H9 (cell line): ENCODE measurements at regions not wholly inside any gene's neighbourhood (a gene's known extent, or its start where the extent isn't known, plus 50 kb on each side); places are given as distances from the start of the nearest gene placed in this dataset.

Source experiments
- DNase-seq: peaks from one replicate; pipeline ENCODE4 v3.0.0-alpha.2; 2017
- H2AFZ ChIP-seq: one replicate; pipeline ENCODE4 v1.6.1; 2013; ENCODE audit warnings: mild to moderate bottlenecking, low read length, control low read depth, moderate library complexity
- H2AK5ac ChIP-seq: 2 replicates; pipeline ENCODE4 v1.6.1; 2013; ENCODE audit warnings: low read length, control low read depth, mixed read lengths; ENCODE audit not compliant: insufficient read length
- H2BK120ac ChIP-seq: one replicate; pipeline ENCODE4 v1.6.1; 2013; ENCODE audit warnings: low read depth, mild to moderate bottlenecking, low read length, control low read depth, inconsistent platforms; ENCODE audit not compliant: poor library complexity, severe bottlenecking
- H2BK12ac ChIP-seq: 2 replicates; pipeline ENCODE4 v1.6.1; 2013; ENCODE audit warnings: low read length, control low read depth, mixed read lengths, low read depth; ENCODE audit not compliant: insufficient read length
- H2BK15ac ChIP-seq: 2 replicates; pipeline ENCODE4 v1.6.1; 2013; ENCODE audit warnings: low read depth, low read length, control low read depth
- H2BK20ac ChIP-seq: one replicate; pipeline ENCODE4 v1.6.1; 2013; ENCODE audit warnings: low read depth, mild to moderate bottlenecking, low read length, control low read depth, inconsistent platforms; ENCODE audit not compliant: poor library complexity, severe bottlenecking
- H2BK5ac ChIP-seq: 2 replicates; pipeline ENCODE4 v1.6.1; 2013; ENCODE audit warnings: low read length, control low read depth, mixed read lengths; ENCODE audit not compliant: insufficient read length
- H3K14ac ChIP-seq: 2 replicates; pipeline ENCODE4 v1.6.1; 2013; ENCODE audit warnings: low read length, control low read depth; ENCODE audit not compliant: insufficient read depth
- H3K18ac ChIP-seq: 2 replicates; pipeline ENCODE4 v1.6.1; 2013; ENCODE audit warnings: low read depth, mild to moderate bottlenecking, mixed read lengths, low read length, control low read depth; ENCODE audit not compliant: insufficient read length
- H3K23ac ChIP-seq: 2 replicates; pipeline ENCODE4 v1.6.1; 2013; ENCODE audit warnings: low read length, control low read depth, mixed read lengths, low read depth; ENCODE audit not compliant: insufficient read length
- H3K23me2 ChIP-seq: 2 replicates; pipeline ENCODE4 v1.6.1; 2013; ENCODE audit warnings: low read depth, mild to moderate bottlenecking, mixed read lengths, low read length, control low read depth; ENCODE audit not compliant: insufficient read length, poor library complexity, severe bottlenecking
- H3K27ac ChIP-seq: 2 replicates; pipeline ENCODE4 v1.5.1; 2013; ENCODE audit warnings: low read length, control low read depth, mixed read lengths, low read depth; ENCODE audit not compliant: insufficient read length
- H3K27me3 ChIP-seq: 2 replicates; pipeline ENCODE4 v1.6.1; 2013; ENCODE audit warnings: low read length, control low read depth, inconsistent platforms; ENCODE audit not compliant: insufficient read depth
- H3K4ac ChIP-seq: 2 replicates; pipeline ENCODE4 v1.6.1; 2013; ENCODE audit warnings: low read depth, mild to moderate bottlenecking, control low read depth, inconsistent platforms, low read length, moderate library complexity
- H3K4me1 ChIP-seq: 2 replicates; pipeline ENCODE4 v1.6.1; 2013; ENCODE audit warnings: low read length, control low read depth, inconsistent platforms; ENCODE audit not compliant: insufficient read depth
- H3K4me2 ChIP-seq: 2 replicates; pipeline ENCODE4 v1.6.1; 2013; ENCODE audit warnings: low read length, control low read depth, mixed read lengths; ENCODE audit not compliant: insufficient read length, insufficient read depth
- H3K56ac ChIP-seq: 2 replicates; pipeline ENCODE4 v1.6.1; 2013; ENCODE audit warnings: low read depth, mild to moderate bottlenecking, mixed read lengths, low read length, control low read depth; ENCODE audit not compliant: insufficient read length
- H3K79me1 ChIP-seq: 2 replicates; pipeline ENCODE4 v1.6.1; 2013; ENCODE audit warnings: low read depth, mild to moderate bottlenecking, moderate library complexity, low read length, control low read depth, inconsistent platforms; ENCODE audit not compliant: insufficient read depth, poor library complexity, severe bottlenecking
- H3K79me2 ChIP-seq: 2 replicates; pipeline ENCODE4 v1.6.1; 2013; ENCODE audit warnings: low read length, control low read depth, inconsistent platforms; ENCODE audit not compliant: insufficient read depth
- H3K9ac ChIP-seq: 2 replicates; pipeline ENCODE4 v1.6.1; 2013; ENCODE audit warnings: low read length, control low read depth, mixed read lengths; ENCODE audit not compliant: insufficient read length; ENCODE audit errors: extremely low read depth
- H3K9me3 ChIP-seq: one replicate; pipeline ENCODE4 v1.6.1; 2013; ENCODE audit warnings: low read depth, low read length, inconsistent platforms; ENCODE audit not compliant: control insufficient read depth
- H3T11ph ChIP-seq: one replicate; pipeline ENCODE4 v1.6.1; 2013; ENCODE audit warnings: mild to moderate bottlenecking, low read length, control low read depth, inconsistent platforms
- H4K20me1 ChIP-seq: one replicate; pipeline ENCODE4 v1.6.1; 2013; ENCODE audit not compliant: control insufficient read depth, insufficient read length, insufficient read depth
- H4K5ac ChIP-seq: 2 replicates; pipeline ENCODE4 v1.6.1; 2013; ENCODE audit warnings: low read depth, mild to moderate bottlenecking, mixed read lengths, low read length, control low read depth; ENCODE audit not compliant: insufficient read length
- H4K8ac ChIP-seq: replicated peaks from 2 replicates; pipeline ENCODE4 v1.6.1; 2013; ENCODE audit warnings: low read length, control low read depth, mixed read lengths, low read depth; ENCODE audit not compliant: insufficient read length
- H4K91ac ChIP-seq: 2 replicates; pipeline ENCODE4 v1.6.1; 2013; ENCODE audit warnings: low read depth, mild to moderate bottlenecking, moderate library complexity, mixed read lengths, low read length, control low read depth; ENCODE audit not compliant: insufficient read length
- H3K27ac Mint-ChIP-seq, 3 experiments: 2 replicates in 2 of 3; 3 replicates in 1 of 3; pipeline ENCODE4 v1.8.0; 2020 to 2021; ENCODE audit warnings: mixed read lengths in 3 of 3, mild to moderate bottlenecking in 1 of 3, moderate library complexity in 1 of 3
- H3K27me3 Mint-ChIP-seq: 2 replicates; pipeline ENCODE4 v1.8.0; 2021; ENCODE audit warnings: low read depth, mild to moderate bottlenecking, moderate library complexity, mixed read lengths
- H3K36me3 Mint-ChIP-seq, 3 experiments: 2 replicates in 2 of 3; 3 replicates in 1 of 3; pipeline ENCODE4 v1.8.0; 2020 to 2021; ENCODE audit warnings: low read depth in 3 of 3, mixed read lengths in 3 of 3; ENCODE audit not compliant: insufficient read depth in 1 of 3
- H3K4me1 Mint-ChIP-seq, 2 experiments: 2 replicates each; pipeline ENCODE4 v1.8.0; 2020; ENCODE audit warnings: mixed read lengths in 2 of 2
- H3K4me3 Mint-ChIP-seq, 2 experiments: 2 replicates in 1 of 2; 3 replicates in 1 of 2; pipeline ENCODE4 v1.8.0; 2020 to 2021; ENCODE audit warnings: mild to moderate bottlenecking in 2 of 2, mixed read lengths in 2 of 2, moderate library complexity in 1 of 2
- H3K9me3 Mint-ChIP-seq, 2 experiments: 2 replicates in 1 of 2; 3 replicates in 1 of 2; pipeline ENCODE4 v1.8.0; 2020; ENCODE audit warnings: mild to moderate bottlenecking in 2 of 2, mixed read lengths in 2 of 2, moderate library complexity in 1 of 2
- WGBS: extraction: QIAGEN DNeasy Blood & Tissue Kit; methylation state at CpG from one replicate; pipeline ENCODE4 v1.1.7; 2013; ENCODE audit warnings: missing lambda C conversion rate, low lambda C conversion rate, mixed read lengths; ENCODE audit not compliant: insufficient read length; ENCODE audit errors: extremely low coverage; 5-methylcytosine and 5-hydroxymethylcytosine counted together
- TF ChIP-seq, protein P1 (sequence below): fragments of 200-600 bp; sonication (generic); conservative IDR thresholded peaks from 3 replicates; pipeline ENCODE4 v1.8.0; 2021; ENCODE audit warnings: antibody characterized with exemption, mild to moderate bottlenecking

- Histone ChIP-seq H2BK15ac (no peak overlapping the region), H2BK5ac (no peak overlapping the region), H3K27me3 (no peaks in the 10 kb centered on the region), H2BK120ac (no peak overlapping the region), H3K4me1 (peaks cover 16% of the 10 kb centered on the region), H2BK20ac (no peak overlapping the region), H3K79me2 (no peaks in the 10 kb centered on the region), H3K79me1 (no peaks in the 10 kb centered on the region), H3K56ac (no peak overlapping the region), H3K9me3 (no peaks in the 10 kb centered on the region), H4K8ac (no peak overlapping the region), H3K14ac (no peak overlapping the region), H3K18ac (no peak overlapping the region), H4K91ac (no peak overlapping the region), H3K4ac (no peak overlapping the region), H2BK12ac (no peak overlapping the region), H3K27ac (no peak overlapping the region), H3K23ac (no peak overlapping the region), H3T11ph (no peak overlapping the region), H4K20me1 (no peaks in the 10 kb centered on the region), H3K23me2 (no peaks in the 10 kb centered on the region), H3K9ac (no peak overlapping the region), H2AK5ac (no peak overlapping the region), H2AFZ (no peak overlapping the region), H4K5ac (no peak overlapping the region), H3K4me2 (no peak overlapping the region)
- TF ChIP-seq, protein P1, sequence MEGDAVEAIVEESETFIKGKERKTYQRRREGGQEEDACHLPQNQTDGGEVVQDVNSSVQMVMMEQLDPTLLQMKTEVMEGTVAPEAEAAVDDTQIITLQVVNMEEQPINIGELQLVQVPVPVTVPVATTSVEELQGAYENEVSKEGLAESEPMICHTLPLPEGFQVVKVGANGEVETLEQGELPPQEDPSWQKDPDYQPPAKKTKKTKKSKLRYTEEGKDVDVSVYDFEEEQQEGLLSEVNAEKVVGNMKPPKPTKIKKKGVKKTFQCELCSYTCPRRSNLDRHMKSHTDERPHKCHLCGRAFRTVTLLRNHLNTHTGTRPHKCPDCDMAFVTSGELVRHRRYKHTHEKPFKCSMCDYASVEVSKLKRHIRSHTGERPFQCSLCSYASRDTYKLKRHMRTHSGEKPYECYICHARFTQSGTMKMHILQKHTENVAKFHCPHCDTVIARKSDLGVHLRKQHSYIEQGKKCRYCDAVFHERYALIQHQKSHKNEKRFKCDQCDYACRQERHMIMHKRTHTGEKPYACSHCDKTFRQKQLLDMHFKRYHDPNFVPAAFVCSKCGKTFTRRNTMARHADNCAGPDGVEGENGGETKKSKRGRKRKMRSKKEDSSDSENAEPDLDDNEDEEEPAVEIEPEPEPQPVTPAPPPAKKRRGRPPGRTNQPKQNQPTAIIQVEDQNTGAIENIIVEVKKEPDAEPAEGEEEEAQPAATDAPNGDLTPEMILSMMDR: no peak
- H3K9me3 Mint-ChIP-seq: no peaks in the 10 kb centered on the region
- H3K4me3 Mint-ChIP-seq: no peak overlapping the region
- H3K4me1 Mint-ChIP-seq: peaks cover 33% of the 10 kb centered on the region in 2 experiments
- no peak overlapping the region for H3K27ac Mint-ChIP-seq
- no peaks in the 10 kb centered on the region for H3K36me3 Mint-ChIP-seq
- WGBS: no CpG with 5 or more reads among the region's 7 CpGs
- DNase-seq: no peak
- H3K27me3 Mint-ChIP-seq: no peaks in the 10 kb centered on the region
Observed at GRCh38 chr1:93766451-93766850, 84.8 kb upstream of the BCAR3 start.
